ENCODE measurements at regions not wholly inside any gene's neighbourhood (a gene's known extent, or its start where the extent isn't known, plus 50 kb on each side); places are given as distances from the start of the nearest gene placed in this dataset.
"Not testable (repeated sequence)": the region's sequence is repeated elsewhere in the genome, so short reads cannot be mapped to it uniquely, and the experiment has no call there.

DNA sequence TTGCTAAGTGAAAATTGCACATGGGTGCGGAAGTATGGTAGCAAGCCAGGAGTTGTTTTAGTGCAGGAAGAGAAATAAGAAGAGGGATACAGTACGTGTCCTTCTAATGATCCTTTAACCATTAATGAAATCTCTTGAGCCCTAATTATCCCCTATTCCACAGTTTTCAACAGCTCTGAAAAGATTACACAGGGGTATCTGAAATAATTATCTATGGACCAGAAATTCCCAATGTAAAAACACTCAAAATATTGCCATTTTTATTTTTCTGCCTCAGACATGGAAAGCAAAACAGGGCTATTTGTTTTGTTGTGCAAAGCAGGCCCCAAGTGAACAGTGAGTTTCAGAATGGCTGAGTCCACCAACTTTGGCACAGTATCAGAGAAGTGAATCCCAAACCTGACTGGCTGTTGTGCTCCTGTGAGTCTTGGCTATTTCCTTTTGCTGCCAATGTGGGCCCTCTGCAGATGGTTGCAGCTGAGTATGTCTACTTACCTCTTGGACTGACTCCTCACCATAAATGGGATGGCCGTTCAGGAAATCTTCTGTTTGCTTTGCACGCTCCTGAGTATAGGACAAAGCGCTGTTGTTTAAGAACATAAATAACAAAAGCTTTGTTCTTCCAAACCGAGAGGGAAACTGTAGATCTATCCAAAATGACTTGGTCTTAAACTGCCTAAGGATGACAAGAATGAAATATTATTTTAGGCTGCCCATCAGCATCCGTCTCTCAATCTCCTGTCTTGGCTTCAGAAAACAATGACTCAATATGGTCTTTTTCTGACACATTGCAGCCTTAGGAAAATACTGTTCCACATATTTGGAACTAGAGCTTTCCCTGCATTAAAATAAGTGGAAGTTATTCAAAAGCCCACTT lies 204.1 kb downstream of the DEPDC1B start:
- Histone ChIP-seq H3K4me1 (no peaks in the 10 kb centered on the region), H3K9me3 (no peaks in the 10 kb centered on the region), H3K4me3 (no peak overlapping the region), H3K36me3 (replicated peaks in 1 of 2; ENCODE audit: insufficient read depth in 1 of 2, low read depth in 2 of 2) (no peaks in the 10 kb centered on the region), H3K27me3 (no peaks in the 10 kb centered on the region), H3K27ac (no peak overlapping the region)
- intact Hi-C loops (cut with DNase I): no loop called here
- TF ChIP-seq POLR2A (IDR thresholded peaks at IDR 0.05): no peak
- TF ChIP-seq, protein P1, sequence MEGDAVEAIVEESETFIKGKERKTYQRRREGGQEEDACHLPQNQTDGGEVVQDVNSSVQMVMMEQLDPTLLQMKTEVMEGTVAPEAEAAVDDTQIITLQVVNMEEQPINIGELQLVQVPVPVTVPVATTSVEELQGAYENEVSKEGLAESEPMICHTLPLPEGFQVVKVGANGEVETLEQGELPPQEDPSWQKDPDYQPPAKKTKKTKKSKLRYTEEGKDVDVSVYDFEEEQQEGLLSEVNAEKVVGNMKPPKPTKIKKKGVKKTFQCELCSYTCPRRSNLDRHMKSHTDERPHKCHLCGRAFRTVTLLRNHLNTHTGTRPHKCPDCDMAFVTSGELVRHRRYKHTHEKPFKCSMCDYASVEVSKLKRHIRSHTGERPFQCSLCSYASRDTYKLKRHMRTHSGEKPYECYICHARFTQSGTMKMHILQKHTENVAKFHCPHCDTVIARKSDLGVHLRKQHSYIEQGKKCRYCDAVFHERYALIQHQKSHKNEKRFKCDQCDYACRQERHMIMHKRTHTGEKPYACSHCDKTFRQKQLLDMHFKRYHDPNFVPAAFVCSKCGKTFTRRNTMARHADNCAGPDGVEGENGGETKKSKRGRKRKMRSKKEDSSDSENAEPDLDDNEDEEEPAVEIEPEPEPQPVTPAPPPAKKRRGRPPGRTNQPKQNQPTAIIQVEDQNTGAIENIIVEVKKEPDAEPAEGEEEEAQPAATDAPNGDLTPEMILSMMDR (IDR thresholded peaks at IDR 0.05): no peak
- no peak for ATAC-seq
- DNase-seq: no peak
- WGBS, 2 donors: 70 to 74% methylated on average over 7 of the region's 7 CpGs

DNA sequence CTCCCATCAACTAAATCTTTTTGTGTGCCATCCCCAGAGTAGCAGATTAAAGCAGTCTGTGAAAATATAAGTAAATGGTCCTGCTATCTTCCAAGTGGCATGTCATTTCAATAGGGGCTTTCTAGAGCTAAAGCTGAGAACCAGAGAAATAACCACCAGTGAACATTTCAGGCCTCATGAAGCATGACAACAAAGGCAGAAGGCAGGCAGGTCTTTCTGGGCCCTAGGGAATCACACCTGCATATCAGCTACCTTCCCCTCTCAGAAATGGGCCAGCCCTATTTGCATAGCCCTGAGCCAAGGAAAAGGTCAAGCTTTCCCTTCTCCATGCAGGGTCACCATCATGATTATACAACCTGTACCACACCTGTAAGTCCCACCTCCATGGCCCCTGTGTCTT lies 205.3 kb downstream of the DEPDC1B start:
- ATAC-seq (no peak), DNase-seq (no peak)
- H3K4me3 ChIP-seq: no peak overlapping the region
- no peaks in the 10 kb centered on the region for H3K9me3 ChIP-seq
- no peaks in the 10 kb centered on the region for H3K36me3 ChIP-seq (replicated peaks in 1 of 2; ENCODE audit: insufficient read depth in 1 of 2, low read depth in 2 of 2)
- intact Hi-C loops (cut with DNase I): no loop called here
- H3K4me1 ChIP-seq: no peaks in the 10 kb centered on the region
- TF ChIP-seq, protein P1 (IDR thresholded peaks at IDR 0.05): no peak
- no peak for TF ChIP-seq POLR2A (IDR thresholded peaks at IDR 0.05)
- H3K27me3 ChIP-seq: no peaks in the 10 kb centered on the region
- H3K27ac ChIP-seq: no peak overlapping the region

DNA sequence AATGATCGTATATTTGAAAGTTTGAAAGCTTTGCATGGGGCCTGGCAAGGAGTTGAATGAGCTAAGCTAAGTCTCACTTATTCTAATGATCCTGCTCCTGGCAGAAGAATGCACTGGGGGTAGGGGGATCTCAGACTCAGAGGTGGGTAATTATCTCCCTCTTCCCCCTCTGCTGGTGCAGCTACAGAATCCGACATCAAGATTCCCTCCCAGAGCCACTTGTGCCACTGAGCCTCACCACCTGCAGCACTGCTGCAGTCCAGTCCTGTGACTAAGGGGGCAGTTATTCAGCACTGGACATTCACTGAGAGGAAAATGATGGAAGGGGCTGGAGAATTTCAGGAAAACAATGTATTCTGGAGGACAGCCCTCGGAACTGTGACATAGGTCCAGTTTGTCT lies 205.8 kb downstream of the DEPDC1B start:
- WGBS, 2 donors: 67 to 74% methylated on average over 3 of the region's 3 CpGs
- no peak for ATAC-seq
- TF ChIP-seq POLR2A (IDR thresholded peaks at IDR 0.05): no peak
- TF ChIP-seq, protein P1 (IDR thresholded peaks at IDR 0.05): no peak

DNA sequence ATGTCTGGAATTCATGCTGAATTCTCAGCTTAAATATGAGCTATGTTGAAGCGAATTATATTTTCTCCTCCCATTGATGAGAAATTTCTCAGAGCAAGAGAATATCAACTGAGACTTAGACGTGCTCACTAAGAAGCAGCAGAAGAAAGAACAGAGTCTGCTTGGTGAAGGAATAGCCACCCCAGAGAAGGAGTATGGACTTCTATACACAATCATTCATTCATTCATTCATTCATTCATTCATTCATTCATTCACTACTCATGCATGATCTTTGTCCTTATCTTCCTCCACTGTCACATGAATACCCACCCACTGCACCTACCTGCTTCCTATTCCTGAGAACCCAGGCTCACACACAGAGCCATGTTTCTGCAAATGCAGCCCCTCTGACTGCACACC lies 206.6 kb downstream of the DEPDC1B start:
- no peak for DNase-seq
- no peaks in the 10 kb centered on the region for H3K9me3 ChIP-seq
- H3K4me1 ChIP-seq: no peaks in the 10 kb centered on the region
- no peak for ATAC-seq
- H3K36me3 ChIP-seq (replicated peaks in 1 of 2; ENCODE audit: insufficient read depth in 1 of 2, low read depth in 2 of 2): no peaks in the 10 kb centered on the region
- intact Hi-C loops (cut with DNase I): no loop called here
- no peak for TF ChIP-seq POLR2A (IDR thresholded peaks at IDR 0.05)
- TF ChIP-seq, protein P1 (IDR thresholded peaks at IDR 0.05): no peak
- no peak overlapping the region for H3K4me3 ChIP-seq
- no peaks in the 10 kb centered on the region for H3K27me3 ChIP-seq
- H3K27ac ChIP-seq: no peak overlapping the region
- 69 to 93% methylated on average over 2 of the region's 2 CpGs for WGBS, 2 donors

More for the DNA sequence above, 205.8 kb downstream of the DEPDC1B start:
- Histone ChIP-seq H3K4me1 (no peaks in the 10 kb centered on the region), H3K4me3 (no peak overlapping the region), H3K9me3 (no peaks in the 10 kb centered on the region), H3K27me3 (no peaks in the 10 kb centered on the region), H3K36me3 (replicated peaks in 1 of 2; ENCODE audit: insufficient read depth in 1 of 2, low read depth in 2 of 2) (no peaks in the 10 kb centered on the region), H3K27ac (no peak overlapping the region)
- intact Hi-C loops (cut with DNase I): no loop called here
- DNase-seq: no peak

DNA sequence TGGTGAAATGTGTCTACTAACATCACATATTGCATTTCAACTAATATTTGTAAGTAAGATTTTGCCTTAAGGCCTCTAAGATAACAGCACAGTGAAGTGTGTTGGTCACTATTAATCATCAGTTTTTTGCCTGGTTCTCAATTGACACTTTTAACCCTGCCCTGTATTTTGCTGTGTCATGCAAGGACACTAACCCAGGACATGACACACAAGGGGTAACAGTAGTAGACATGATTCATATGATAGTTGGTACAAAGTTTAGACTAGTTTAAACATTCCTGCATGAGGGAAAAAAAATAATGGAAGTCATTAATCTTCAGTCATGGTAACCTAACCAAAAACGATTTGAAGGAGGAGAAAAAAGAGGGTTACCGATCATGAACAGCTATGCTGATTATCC lies 207.0 kb downstream of the DEPDC1B start:
- Histone ChIP-seq H3K36me3 (replicated peaks in 1 of 2; ENCODE audit: insufficient read depth in 1 of 2, low read depth in 2 of 2) (no peaks in the 10 kb centered on the region), H3K27ac (no peak overlapping the region), H3K4me3 (no peak overlapping the region), H3K27me3 (no peaks in the 10 kb centered on the region), H3K4me1 (peaks cover 3% of the 10 kb centered on the region), H3K9me3 (no peaks in the 10 kb centered on the region)
- 51 to 57% methylated on average over 2 of the region's 2 CpGs for WGBS, 2 donors
- DNase-seq (no peak), ATAC-seq (no peak)
- TF ChIP-seq POLR2A (IDR thresholded peaks at IDR 0.05): no peak
- TF ChIP-seq, protein P1 (IDR thresholded peaks at IDR 0.05): no peak
- intact Hi-C loops (cut with DNase I): no loop called here

DNA sequence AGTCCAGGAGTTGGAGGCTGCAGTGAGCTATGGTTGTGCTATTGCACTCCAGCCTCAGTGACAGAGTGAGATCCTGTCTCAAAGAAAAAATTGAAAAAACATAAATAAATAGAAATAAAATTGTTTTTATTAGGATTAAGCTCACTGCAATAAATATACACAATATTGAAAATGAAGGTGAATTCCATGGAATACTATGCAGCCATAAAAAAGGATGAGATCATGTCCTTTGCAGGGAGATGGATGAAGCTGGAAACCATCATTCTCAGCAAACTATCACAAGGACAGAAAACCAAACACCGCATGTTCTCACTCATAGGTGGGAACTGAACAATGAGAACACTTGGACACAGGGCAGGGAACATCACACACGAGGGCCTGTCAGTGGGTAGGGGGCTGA lies 207.6 kb downstream of the DEPDC1B start:
- H3K36me3 ChIP-seq (replicated peaks in 1 of 2; ENCODE audit: insufficient read depth in 1 of 2, low read depth in 2 of 2); H3K27me3 ChIP-seq; H3K9me3 ChIP-seq; intact Hi-C loops (cut with DNase I); H3K4me1 ChIP-seq; H3K27ac ChIP-seq; ATAC-seq; DNase-seq; H3K4me3 ChIP-seq: not testable (repeated sequence)
- 84 to 91% methylated on average over 2 of the region's 2 CpGs for WGBS, 2 donors
